ENCODE measurements at regions not wholly inside any gene's neighbourhood (a gene's known extent, or its start where the extent isn't known, plus 50 kb on each side); places are given as distances from the start of the nearest gene placed in this dataset.

GRCh38 chr2:191522478-191523120 lies 155.3 kb upstream of the NABP1 start:
- no peak for DNase-seq (ENCODE audit: low spot score)
- intact Hi-C loops (cut with micrococcal nuclease): loop anchor here (5.0 kb wide), 1 partner anchor 470 kb away; no protein-coding TSS in a partner anchor
- Mint-ChIP-seq H3K36me3 (ENCODE audit: low read depth) (no peaks in the 10 kb centered on the region), H3K4me1 (ENCODE audit: low read depth) (no peaks in the 10 kb centered on the region), H3K27ac (no peak overlapping the region), H3K9me3 (no peaks in the 10 kb centered on the region), H3K27me3 (ENCODE audit: low read depth) (peaks cover 12% of the 10 kb centered on the region), H3K4me3 (ENCODE audit: low read depth) (no peak overlapping the region)

- H3K27ac Mint-ChIP-seq: no peak overlapping the region
- no peak overlapping the region for H3K4me3 Mint-ChIP-seq (ENCODE audit: low read depth)
- H3K36me3 Mint-ChIP-seq (ENCODE audit: low read depth): no peaks in the 10 kb centered on the region
- H3K4me1 Mint-ChIP-seq (ENCODE audit: low read depth): no peaks in the 10 kb centered on the region
- H3K27me3 Mint-ChIP-seq (ENCODE audit: low read depth): no peaks in the 10 kb centered on the region
- no peak for DNase-seq (ENCODE audit: low spot score)
- intact Hi-C loops (cut with micrococcal nuclease): no loop called here
- no peaks in the 10 kb centered on the region for H3K9me3 Mint-ChIP-seq
Observed at GRCh38 chr2:191526091-191526490, 151.8 kb upstream of the NABP1 start.

- no peak for DNase-seq (ENCODE audit: low spot score)
- no peaks in the 10 kb centered on the region for H3K4me1 Mint-ChIP-seq (ENCODE audit: low read depth)
- H3K36me3 Mint-ChIP-seq (ENCODE audit: low read depth): no peaks in the 10 kb centered on the region
- H3K9me3 Mint-ChIP-seq: no peaks in the 10 kb centered on the region
- no peak overlapping the region for H3K4me3 Mint-ChIP-seq (ENCODE audit: low read depth)
- H3K27ac Mint-ChIP-seq: no peak overlapping the region
- intact Hi-C loops (cut with micrococcal nuclease): no loop called here
- no peaks in the 10 kb centered on the region for H3K27me3 Mint-ChIP-seq (ENCODE audit: low read depth)
Observed at GRCh38 chr2:191526536-191526935, 151.4 kb upstream of the NABP1 start.

GRCh38 chr2:191526953-191527556 lies 150.9 kb upstream of the NABP1 start:
- Mint-ChIP-seq H3K36me3 (ENCODE audit: low read depth) (no peaks in the 10 kb centered on the region), H3K27ac (no peak overlapping the region), H3K9me3 (no peaks in the 10 kb centered on the region), H3K4me1 (ENCODE audit: low read depth) (no peaks in the 10 kb centered on the region), H3K4me3 (ENCODE audit: low read depth) (no peak overlapping the region), H3K27me3 (ENCODE audit: low read depth) (no peaks in the 10 kb centered on the region)
- no peak for DNase-seq (ENCODE audit: low spot score)
- intact Hi-C loops (cut with micrococcal nuclease): no loop called here

GRCh38 chr2:191530618-191531017 lies 147.3 kb upstream of the NABP1 start:
- intact Hi-C loops (cut with micrococcal nuclease): no loop called here
- Mint-ChIP-seq H3K36me3 (ENCODE audit: low read depth) (no peaks in the 10 kb centered on the region), H3K9me3 (no peaks in the 10 kb centered on the region), H3K4me3 (ENCODE audit: low read depth) (no peak overlapping the region), H3K27ac (no peak overlapping the region), H3K27me3 (ENCODE audit: low read depth) (peaks cover 5% of the 10 kb centered on the region), H3K4me1 (ENCODE audit: low read depth) (no peaks in the 10 kb centered on the region)
- no peak for DNase-seq (ENCODE audit: low spot score)

GRCh38 chr2:191533693-191534180 lies 144.2 kb upstream of the NABP1 start:
- H3K4me1 Mint-ChIP-seq (ENCODE audit: low read depth): no peaks in the 10 kb centered on the region
- no peak for DNase-seq (ENCODE audit: low spot score)
- intact Hi-C loops (cut with micrococcal nuclease): no loop called here
- no peak overlapping the region for H3K27ac Mint-ChIP-seq
- H3K4me3 Mint-ChIP-seq (ENCODE audit: low read depth): no peak overlapping the region
- peaks cover 5% of the 10 kb centered on the region for H3K27me3 Mint-ChIP-seq (ENCODE audit: low read depth)
- H3K9me3 Mint-ChIP-seq: no peaks in the 10 kb centered on the region
- H3K36me3 Mint-ChIP-seq (ENCODE audit: low read depth): no peaks in the 10 kb centered on the region

- Mint-ChIP-seq H3K27me3 (ENCODE audit: low read depth) (peaks cover 10% of the 10 kb centered on the region), H3K27ac (no peak overlapping the region)
Observed at GRCh38 chr2:191537921-191538320, 140.0 kb upstream of the NABP1 start.

GRCh38 chr2:191538334-191538903 lies 139.5 kb upstream of the NABP1 start:
- no peaks in the 10 kb centered on the region for H3K9me3 Mint-ChIP-seq
- intact Hi-C loops (cut with micrococcal nuclease): no loop called here
- H3K36me3 Mint-ChIP-seq (ENCODE audit: low read depth): no peaks in the 10 kb centered on the region
- H3K4me1 Mint-ChIP-seq (ENCODE audit: low read depth): no peaks in the 10 kb centered on the region
- peaks cover 10% of the 10 kb centered on the region for H3K27me3 Mint-ChIP-seq (ENCODE audit: low read depth)
- DNase-seq (ENCODE audit: low spot score): no peak
- H3K4me3 Mint-ChIP-seq (ENCODE audit: low read depth): no peak overlapping the region
- no peak overlapping the region for H3K27ac Mint-ChIP-seq

More at GRCh38 chr2:191537921-191538320, 140.0 kb upstream of the NABP1 start:
- Mint-ChIP-seq H3K4me1 (ENCODE audit: low read depth) (no peaks in the 10 kb centered on the region), H3K4me3 (ENCODE audit: low read depth) (no peak overlapping the region), H3K36me3 (ENCODE audit: low read depth) (no peaks in the 10 kb centered on the region), H3K9me3 (no peaks in the 10 kb centered on the region)
- no peak for DNase-seq (ENCODE audit: low spot score)
- intact Hi-C loops (cut with micrococcal nuclease): no loop called here

- Mint-ChIP-seq H3K27me3 (ENCODE audit: low read depth) (peaks cover 10% of the 10 kb centered on the region), H3K27ac (no peak overlapping the region), H3K36me3 (ENCODE audit: low read depth) (no peaks in the 10 kb centered on the region), H3K9me3 (no peaks in the 10 kb centered on the region), H3K4me3 (ENCODE audit: low read depth) (no peak overlapping the region), H3K4me1 (ENCODE audit: low read depth) (no peaks in the 10 kb centered on the region)
- no peak for DNase-seq (ENCODE audit: low spot score)
- intact Hi-C loops (cut with micrococcal nuclease): no loop called here
Observed at GRCh38 chr2:191539068-191539467, 138.9 kb upstream of the NABP1 start.

GRCh38 chr2:191540681-191541080 lies 137.3 kb upstream of the NABP1 start:
- H3K4me1 Mint-ChIP-seq (ENCODE audit: low read depth): no peaks in the 10 kb centered on the region
- no peak overlapping the region for H3K4me3 Mint-ChIP-seq (ENCODE audit: low read depth)
- peaks cover 8% of the 10 kb centered on the region for H3K27me3 Mint-ChIP-seq (ENCODE audit: low read depth)
- H3K27ac Mint-ChIP-seq: no peak overlapping the region
- no peaks in the 10 kb centered on the region for H3K9me3 Mint-ChIP-seq
- DNase-seq (ENCODE audit: low spot score): no peak
- H3K36me3 Mint-ChIP-seq (ENCODE audit: low read depth): no peaks in the 10 kb centered on the region
- intact Hi-C loops (cut with micrococcal nuclease): no loop called here

- no peak overlapping the region for H3K27ac Mint-ChIP-seq
- no peak for DNase-seq (ENCODE audit: low spot score)
- intact Hi-C loops (cut with micrococcal nuclease): no loop called here
- H3K4me1 Mint-ChIP-seq (ENCODE audit: low read depth): no peaks in the 10 kb centered on the region
- H3K9me3 Mint-ChIP-seq: no peaks in the 10 kb centered on the region
- H3K4me3 Mint-ChIP-seq (ENCODE audit: low read depth): no peak overlapping the region
- H3K36me3 Mint-ChIP-seq (ENCODE audit: low read depth): no peaks in the 10 kb centered on the region
- peaks cover 10% of the 10 kb centered on the region for H3K27me3 Mint-ChIP-seq (ENCODE audit: low read depth)
Observed at GRCh38 chr2:191543708-191544107, 134.2 kb upstream of the NABP1 start.

- intact Hi-C loops (cut with micrococcal nuclease): no loop called here
- H3K9me3 Mint-ChIP-seq: no peaks in the 10 kb centered on the region
- DNase-seq (ENCODE audit: low spot score): no peak
- H3K36me3 Mint-ChIP-seq (ENCODE audit: low read depth): no peaks in the 10 kb centered on the region
- no peak overlapping the region for H3K27ac Mint-ChIP-seq
- H3K4me3 Mint-ChIP-seq (ENCODE audit: low read depth): no peak overlapping the region
- peaks cover 10% of the 10 kb centered on the region for H3K27me3 Mint-ChIP-seq (ENCODE audit: low read depth)
- H3K4me1 Mint-ChIP-seq (ENCODE audit: low read depth): no peaks in the 10 kb centered on the region
Observed at GRCh38 chr2:191544461-191545062, 133.4 kb upstream of the NABP1 start.

GRCh38 chr2:191545361-191545760 lies 132.6 kb upstream of the NABP1 start:
- Mint-ChIP-seq H3K36me3 (ENCODE audit: low read depth) (no peaks in the 10 kb centered on the region), H3K9me3 (no peaks in the 10 kb centered on the region), H3K4me3 (ENCODE audit: low read depth) (no peak overlapping the region), H3K27ac (no peak overlapping the region), H3K4me1 (ENCODE audit: low read depth) (no peaks in the 10 kb centered on the region), H3K27me3 (ENCODE audit: low read depth) (peaks cover 10% of the 10 kb centered on the region)
- DNase-seq (ENCODE audit: low spot score): no peak
- intact Hi-C loops (cut with micrococcal nuclease): no loop called here
